ENCODE measurements at regions not wholly inside any gene's neighbourhood (a gene's known extent, or its start where the extent isn't known, plus 50 kb on each side); places are given as distances from the start of the nearest gene placed in this dataset.
A peak's percentile ranks its signal among the peaks of the same experiment; 100 is the strongest.

GRCh38 chr14:76584271-76584702, 177.0 kb upstream of the VASH1 start:
- TF ChIP-seq ZC3H10 (CRISPR knock-in tag; IDR thresholded peaks at IDR 0.05): no peak
- TF ChIP-seq CREB5 (CRISPR knock-in tag; IDR thresholded peaks at IDR 0.05; ENCODE audit: low read depth): no peak
- TF ChIP-seq CSDC2 (CRISPR knock-in tag; IDR thresholded peaks at IDR 0.05): no peak
- no peak for TF ChIP-seq ZNF565 (CRISPR knock-in tag; conservative IDR thresholded peaks at IDR 0.05; ENCODE audit: low read depth)
- TF ChIP-seq ISL1 (CRISPR knock-in tag; IDR thresholded peaks at IDR 0.05): peak; percentile 34
- no peak for TF ChIP-seq ARNTL (CRISPR knock-in tag; IDR thresholded peaks at IDR 0.05; ENCODE audit: borderline replicate concordance, low read depth)
- TF ChIP-seq BACH2 (CRISPR knock-in tag; IDR thresholded peaks at IDR 0.05; ENCODE audit: borderline replicate concordance): no peak
- TF ChIP-seq POU6F1 (CRISPR knock-in tag; IDR thresholded peaks at IDR 0.05; ENCODE audit: borderline replicate concordance, low read depth): no peak
- no peak for TF ChIP-seq PATZ1 (CRISPR knock-in tag; IDR thresholded peaks at IDR 0.05; ENCODE audit: borderline replicate concordance)
- ATAC-seq: no peak

GRCh38 chr14:76585616-76586015, 175.7 kb upstream of the VASH1 start:
- TF ChIP-seq ESRRG (CRISPR knock-in tag; IDR thresholded peaks at IDR 0.05) (no peak), RARB (CRISPR knock-in tag; IDR thresholded peaks at IDR 0.05) (no peak), ISL1 (CRISPR knock-in tag; IDR thresholded peaks at IDR 0.05) (no peak), ARNTL (CRISPR knock-in tag; IDR thresholded peaks at IDR 0.05; ENCODE audit: borderline replicate concordance, low read depth) (no peak), POU6F1 (CRISPR knock-in tag; IDR thresholded peaks at IDR 0.05; ENCODE audit: borderline replicate concordance, low read depth) (no peak), ZC3H10 (CRISPR knock-in tag; IDR thresholded peaks at IDR 0.05) (no peak), CREB5 (CRISPR knock-in tag; IDR thresholded peaks at IDR 0.05; ENCODE audit: low read depth) (no peak), BACH2 (CRISPR knock-in tag; IDR thresholded peaks at IDR 0.05; ENCODE audit: borderline replicate concordance) (no peak)
- no peak for ATAC-seq

- TF ChIP-seq CSDC2 (CRISPR knock-in tag; IDR thresholded peaks at IDR 0.05): no peak
- no peak for TF ChIP-seq GLIS3 (CRISPR knock-in tag; IDR thresholded peaks at IDR 0.05)
- TF ChIP-seq ZNF565 (CRISPR knock-in tag; conservative IDR thresholded peaks at IDR 0.05; ENCODE audit: low read depth): no peak
- no peak for TF ChIP-seq POU6F1 (CRISPR knock-in tag; IDR thresholded peaks at IDR 0.05; ENCODE audit: borderline replicate concordance, low read depth)
- no peak for TF ChIP-seq ESRRG (CRISPR knock-in tag; IDR thresholded peaks at IDR 0.05)
- no peak for TF ChIP-seq PPARA (CRISPR knock-in tag; IDR thresholded peaks at IDR 0.05; ENCODE audit: borderline replicate concordance)
- TF ChIP-seq TCF4 (CRISPR knock-in tag; IDR thresholded peaks at IDR 0.05; ENCODE audit: borderline replicate concordance): no peak
- TF ChIP-seq ARNTL (CRISPR knock-in tag; IDR thresholded peaks at IDR 0.05; ENCODE audit: borderline replicate concordance, low read depth): no peak
- no peak for TF ChIP-seq TOX (CRISPR knock-in tag; IDR thresholded peaks at IDR 0.05; ENCODE audit: borderline replicate concordance)
- no peak for TF ChIP-seq OSR1 (CRISPR knock-in tag; IDR thresholded peaks at IDR 0.05)
- TF ChIP-seq ZNF70 (CRISPR knock-in tag; IDR thresholded peaks at IDR 0.05): no peak
- TF ChIP-seq SNAI2 (CRISPR knock-in tag; IDR thresholded peaks at IDR 0.05): no peak
- no peak for TF ChIP-seq PATZ1 (CRISPR knock-in tag; IDR thresholded peaks at IDR 0.05; ENCODE audit: borderline replicate concordance)
- no peak for TF ChIP-seq RARB (CRISPR knock-in tag; IDR thresholded peaks at IDR 0.05)
- TF ChIP-seq CSRNP3 (CRISPR knock-in tag; IDR thresholded peaks at IDR 0.05): no peak
- TF ChIP-seq ZFP30 (CRISPR knock-in tag; IDR thresholded peaks at IDR 0.05): no peak
- no peak for TF ChIP-seq CREB5 (CRISPR knock-in tag; IDR thresholded peaks at IDR 0.05; ENCODE audit: low read depth)
- ATAC-seq: no peak
Measured at GRCh38 chr14:76589246-76589645, 172.0 kb upstream of the VASH1 start.
